Pancreas (tissue), 10 donors: ENCODE measurements at regions not wholly inside any gene's neighbourhood (a gene's known extent, or its start where the extent isn't known, plus 50 kb on each side); places are given as distances from the start of the nearest gene placed in this dataset.

Experiments used
- ATAC-seq, 4 donors: fragments of 200-7000 bp; cut with Tn5 transposase; one replicate each; pipeline versions ENCODE4 v1.8.0 to v1.9.1; 2020; ENCODE audit warnings: mild to moderate bottlenecking in 4 of 4, moderate library complexity in 4 of 4
- DNase-seq, 6 donors: peaks; one replicate each; pipeline ENCODE4 v3.0.0-alpha.2; 2020
- FAIRE-seq: peaks from 2 replicates; lab custom pipeline; 2012; peaks lifted over from hg19 to GRCh38; lab: Jason Lieb, UNC
- H3K27ac ChIP-seq, 4 donors: fragments of 200-600 bp; sonication (generic); 1 replicate in 3 of 4; 2 replicates in 1 of 4; pipeline versions ENCODE4 v1.5.0 to v1.8.0; 2020
- H3K27me3 ChIP-seq, 4 donors: fragments of 200-600 bp; one replicate each; pipeline ENCODE4 v1.8.0; 2021
- H3K36me3 ChIP-seq, 3 donors: fragments of 200-600 bp; sonication (generic) in 1 of 3; one replicate each; pipeline versions ENCODE4 v1.5.0 to v1.8.0; 2020 to 2021
- H3K4me1 ChIP-seq, 3 donors: fragments of 200-600 bp; one replicate each; pipeline ENCODE4 v1.8.0; 2021
- H3K4me3 ChIP-seq, 4 donors: fragments of 200-600 bp; sonication (generic) in 2 of 4; one replicate each; pipeline versions ENCODE4 v1.5.0 to v1.8.0; 2020 to 2021
- H3K9me3 ChIP-seq, 4 donors: fragments of 200-600 bp; one replicate each; pipeline ENCODE4 v1.8.0; 2021
- WGBS, 2 donors: extraction: QIAGEN DNeasy Blood & Tissue Kit; methylation state at CpG; one replicate each; pipeline ENCODE4 v1.1.7; 2013; 5-methylcytosine and 5-hydroxymethylcytosine counted together
- intact Hi-C, 3 donors: fragments of 100-400 bp; cut with DNase I; formaldehyde crosslinking; loops; one replicate each; pipeline versions ENCODE4 v1.11.1 to v1.14.2; 2022
- TF ChIP-seq, protein P1 (sequence below), 4 donors: fragments of 200-600 bp; sonication (generic) in 3 of 4; IDR thresholded peaks; one replicate each; pipeline versions ENCODE4 v1.5.0 to v1.8.0; 2021; ENCODE audit warnings: antibody characterized with exemption in 4 of 4
- donor health status: healthy with polysubstance abuse.
- donor health status: DM: no; HTN: no; CAD: no; lungs with moderate emphysema.
- donor health status: DM: no; HTN: no; CAD: no.
- donor health status: control.
- donor health status: control.
- donor health status: Bipolar disorder and iron deficiency.
- donor health status: DM: yes; HTN: yes; CAD: no.
- donor health status: DM: no; HTN: no; CAD: no.
- donor health status: DM: no; HTN: no; CAD: no.
- donor health status: DM: yes; HTN: yes; CAD: no.

- TF ChIP-seq, protein P1, sequence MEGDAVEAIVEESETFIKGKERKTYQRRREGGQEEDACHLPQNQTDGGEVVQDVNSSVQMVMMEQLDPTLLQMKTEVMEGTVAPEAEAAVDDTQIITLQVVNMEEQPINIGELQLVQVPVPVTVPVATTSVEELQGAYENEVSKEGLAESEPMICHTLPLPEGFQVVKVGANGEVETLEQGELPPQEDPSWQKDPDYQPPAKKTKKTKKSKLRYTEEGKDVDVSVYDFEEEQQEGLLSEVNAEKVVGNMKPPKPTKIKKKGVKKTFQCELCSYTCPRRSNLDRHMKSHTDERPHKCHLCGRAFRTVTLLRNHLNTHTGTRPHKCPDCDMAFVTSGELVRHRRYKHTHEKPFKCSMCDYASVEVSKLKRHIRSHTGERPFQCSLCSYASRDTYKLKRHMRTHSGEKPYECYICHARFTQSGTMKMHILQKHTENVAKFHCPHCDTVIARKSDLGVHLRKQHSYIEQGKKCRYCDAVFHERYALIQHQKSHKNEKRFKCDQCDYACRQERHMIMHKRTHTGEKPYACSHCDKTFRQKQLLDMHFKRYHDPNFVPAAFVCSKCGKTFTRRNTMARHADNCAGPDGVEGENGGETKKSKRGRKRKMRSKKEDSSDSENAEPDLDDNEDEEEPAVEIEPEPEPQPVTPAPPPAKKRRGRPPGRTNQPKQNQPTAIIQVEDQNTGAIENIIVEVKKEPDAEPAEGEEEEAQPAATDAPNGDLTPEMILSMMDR (IDR thresholded peaks at IDR 0.05): no peak
- DNase-seq (no peak), ATAC-seq (no peak), FAIRE-seq (no peak)
- H3K36me3 ChIP-seq: no peaks in the 10 kb centered on the region
- no peak overlapping the region for H3K27ac ChIP-seq
- no peaks in the 10 kb centered on the region for H3K9me3 ChIP-seq
- peaks cover 0 to 3% (median under 1%) of the 10 kb centered on the region in 4 donors for H3K27me3 ChIP-seq
- H3K4me3 ChIP-seq: no peak overlapping the region
- 60 to 65% methylated on average over 3 of the region's 3 CpGs for WGBS, 2 donors
- H3K4me1 ChIP-seq: no peaks in the 10 kb centered on the region
- intact Hi-C loops: no loop called here
These were observed 132.9 kb upstream of the KLF8 start for GRCh38 chrX:56099271-56099670.

DNA sequence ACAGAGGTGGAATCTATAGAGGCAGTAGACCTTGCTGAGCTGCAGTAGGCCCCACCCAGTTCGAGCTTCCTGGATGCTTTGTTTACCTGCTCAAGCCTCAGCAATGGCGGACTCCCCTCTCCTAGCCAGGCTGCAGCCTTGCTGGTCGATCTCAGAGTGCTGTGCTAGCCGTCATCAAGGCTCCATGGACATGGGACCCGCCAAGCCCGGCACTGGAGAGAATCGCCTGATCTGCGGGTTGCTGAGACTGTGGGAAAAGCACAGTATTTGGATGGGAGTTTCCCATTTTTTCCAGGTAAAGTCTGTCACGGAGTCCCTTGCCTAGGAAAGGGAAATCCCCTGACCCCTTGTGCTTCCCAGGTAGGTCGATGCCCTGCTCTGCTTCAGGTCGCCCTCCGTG lies 124.8 kb upstream of the KLF8 start:
- TF ChIP-seq, protein P1 (IDR thresholded peaks at IDR 0.05): no peak
- 58 to 85% methylated on average over 12 of the region's 12 CpGs for WGBS, 2 donors

DNA sequence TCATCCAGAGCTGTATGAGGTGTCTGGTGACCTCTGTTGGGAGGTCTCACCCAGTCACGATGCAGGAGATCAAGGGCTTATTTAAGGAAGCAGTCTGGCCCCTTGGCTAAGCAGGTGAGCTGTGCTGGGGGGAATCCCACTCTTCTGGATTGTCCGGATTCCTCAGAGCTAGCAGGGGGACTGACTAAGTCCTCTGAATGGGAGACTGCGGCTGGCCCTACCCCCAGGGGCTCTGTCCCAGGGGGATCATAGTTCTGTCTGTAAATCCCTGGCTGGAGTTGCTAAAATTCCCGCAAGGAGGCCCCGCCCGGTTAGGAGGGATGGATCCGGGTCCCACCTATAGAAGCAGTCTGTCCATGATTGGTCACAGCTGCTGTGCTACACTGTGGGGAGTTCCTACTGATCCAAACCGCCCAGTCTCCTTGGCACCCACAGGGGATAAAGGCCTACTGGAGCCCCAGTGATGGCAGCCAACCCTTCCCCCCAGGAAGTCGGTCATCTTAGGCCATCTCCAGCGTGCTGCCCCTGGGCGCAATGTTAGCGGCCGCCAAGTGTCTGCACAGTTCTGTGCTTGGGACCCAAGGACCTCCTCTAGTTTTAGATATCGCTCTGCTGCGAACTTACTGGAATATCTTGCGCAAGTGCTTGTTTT lies 118.2 kb upstream of the KLF8 start:
- TF ChIP-seq, protein P1 (IDR thresholded peaks at IDR 0.05): no peak
- DNase-seq: peak in 1 of 6 donors; percentile 21
- Histone ChIP-seq H3K27ac (no peak overlapping the region), H3K27me3 (peaks cover 0 to 8% (median 0%) of the 10 kb centered on the region in 4 donors), H3K4me1 (no peaks in the 10 kb centered on the region), H3K4me3 (no peak overlapping the region), H3K9me3 (no peaks in the 10 kb centered on the region), H3K36me3 (no peaks in the 10 kb centered on the region)
- 75 to 81% methylated on average over 16 of the region's 16 CpGs for WGBS, 2 donors
- intact Hi-C loops: no loop called here
- no peak for ATAC-seq
- FAIRE-seq: no peak

More for the DNA sequence above, 124.8 kb upstream of the KLF8 start:
- Histone ChIP-seq H3K9me3 (no peaks in the 10 kb centered on the region), H3K27ac (no peak overlapping the region), H3K36me3 (no peaks in the 10 kb centered on the region), H3K27me3 (peaks cover 0 to 9% (median 0%) of the 10 kb centered on the region in 4 donors), H3K4me3 (no peak overlapping the region), H3K4me1 (no peaks in the 10 kb centered on the region)
- DNase-seq (peak in 1 of 6 donors; percentile 30), ATAC-seq (no peak), FAIRE-seq (no peak)
- intact Hi-C loops: no loop called here

- WGBS, 2 donors: 69 to 94% methylated on average over 1 of the region's 1 CpG
- intact Hi-C loops: no loop called here
- H3K27ac ChIP-seq: no peak overlapping the region
- H3K27me3 ChIP-seq: peaks cover 0 to 8% (median 0%) of the 10 kb centered on the region in 4 donors
- ATAC-seq (no peak), DNase-seq (no peak), FAIRE-seq (no peak)
- no peaks in the 10 kb centered on the region for H3K36me3 ChIP-seq
- H3K9me3 ChIP-seq: no peaks in the 10 kb centered on the region
- H3K4me3 ChIP-seq: no peak overlapping the region
- TF ChIP-seq, protein P1 (IDR thresholded peaks at IDR 0.05): no peak
- H3K4me1 ChIP-seq: no peaks in the 10 kb centered on the region
These were observed 117.7 kb upstream of the KLF8 start for GRCh38 chrX:56114437-56114787.

GRCh38 chrX:56120242-56120641 lies 111.9 kb upstream of the KLF8 start:
- Histone ChIP-seq H3K9me3 (no peaks in the 10 kb centered on the region), H3K4me3 (no peak overlapping the region), H3K27me3 (no peaks in the 10 kb centered on the region), H3K27ac (no peak overlapping the region), H3K4me1 (no peaks in the 10 kb centered on the region), H3K36me3 (no peaks in the 10 kb centered on the region)
- DNase-seq (no peak), ATAC-seq (no peak), FAIRE-seq (no peak)
- TF ChIP-seq, protein P1 (IDR thresholded peaks at IDR 0.05): no peak
- WGBS, 2 donors: 56 to 66% methylated on average over 1 of the region's 1 CpG
- intact Hi-C loops: no loop called here
